Keratinocyte (primary cell): ENCODE measurements at regions not wholly inside any gene's neighbourhood (a gene's known extent, or its start where the extent isn't known, plus 50 kb on each side); places are given as distances from the start of the nearest gene placed in this dataset.

Experiments
- DNase-seq: peaks from one replicate; pipeline ENCODE4 v3.0.0-alpha.2; 2011; ENCODE audit warnings: low read depth, missing footprints, low spot score
- FAIRE-seq: peaks from 2 replicates; lab custom pipeline; 2011; peaks lifted over from hg19 to GRCh38; lab: Jason Lieb, UNC
- H2AFZ ChIP-seq: 2 replicates; pipeline ENCODE4 v1.6.0; 2012; ENCODE audit warnings: low read length, control low read depth, inconsistent platforms; ENCODE audit not compliant: control insufficient read depth
- H3K27ac ChIP-seq: 2 replicates; pipeline ENCODE4 v1.5.1; 2011; ENCODE audit warnings: low read length; ENCODE audit not compliant: control insufficient read depth, insufficient read depth
- H3K27me3 ChIP-seq: 3 replicates; pipeline ENCODE4 v1.6.0; 2011; ENCODE audit warnings: low read length; ENCODE audit not compliant: control insufficient read depth, insufficient read depth; ENCODE audit errors: extremely low read depth
- H3K36me3 ChIP-seq, 2 experiments: 2 replicates in 1 of 2; 3 replicates in 1 of 2; pipeline ENCODE4 v1.5.1; 2011; ENCODE audit warnings: low read length in 2 of 2, mild to moderate bottlenecking in 1 of 2; ENCODE audit not compliant: control insufficient read depth in 2 of 2, insufficient read depth in 2 of 2; ENCODE audit errors: extremely low read depth in 1 of 2
- H3K4me1 ChIP-seq: 3 replicates; pipeline ENCODE4 v1.5.1; 2011; ENCODE audit warnings: low read length; ENCODE audit not compliant: control insufficient read depth, insufficient read depth; ENCODE audit errors: extremely low read depth
- H3K4me2 ChIP-seq: 3 replicates; pipeline ENCODE4 v1.6.0; 2011; ENCODE audit warnings: low read depth, low read length; ENCODE audit not compliant: control insufficient read depth, insufficient read depth; ENCODE audit errors: extremely low read depth
- H3K4me3 ChIP-seq, 3 experiments: fragments of 200-600 bp in 1 of 3; sonication (generic) in 1 of 3; 2 replicates in 2 of 3; 3 replicates in 1 of 3; pipeline ENCODE4 v1.5.1; 2011 to 2016; ENCODE audit warnings: low read length in 3 of 3, mild to moderate bottlenecking in 3 of 3, control low read depth in 2 of 3, inconsistent platforms in 1 of 3, low read depth in 1 of 3, mixed read lengths in 1 of 3, mixed run types in 1 of 3, moderate library complexity in 1 of 3; ENCODE audit not compliant: control insufficient read depth in 2 of 3, insufficient read depth in 2 of 3; ENCODE audit errors: extremely low read depth in 1 of 3
- H3K79me2 ChIP-seq: 2 replicates; pipeline ENCODE4 v1.6.0; 2012; ENCODE audit warnings: low read length; ENCODE audit not compliant: control insufficient read depth, insufficient read depth
- H3K9ac ChIP-seq: 3 replicates; pipeline ENCODE4 v1.6.0; 2011; ENCODE audit warnings: low read length; ENCODE audit not compliant: control insufficient read depth, insufficient read depth; ENCODE audit errors: extremely low read depth
- H3K9me1 ChIP-seq: 3 replicates; pipeline ENCODE4 v1.6.0; 2011; ENCODE audit warnings: low read length; ENCODE audit not compliant: control insufficient read depth, insufficient read depth; ENCODE audit errors: extremely low read depth
- H3K9me3 ChIP-seq: 2 replicates; pipeline ENCODE4 v1.5.1; 2012; ENCODE audit warnings: low read depth, low read length; ENCODE audit not compliant: control insufficient read depth
- H4K20me1 ChIP-seq: 3 replicates; pipeline ENCODE4 v1.6.0; 2011; ENCODE audit warnings: low read length; ENCODE audit not compliant: control insufficient read depth, insufficient read depth; ENCODE audit errors: extremely low read depth
- EZH2 ChIP-seq: IDR thresholded peaks from one replicate; pipeline ENCODE4 v1.6.1; 2012; ENCODE audit warnings: inconsistent platforms, mild to moderate bottlenecking, low read length, moderate library complexity
- dilution Hi-C: fragments of 300-500 bp; cut with MboI; formaldehyde crosslinking; loops from one replicate; pipeline ENCODE4 v1.7.0; 2020; ENCODE audit warnings: low sequenced_read_pairs; ENCODE audit not compliant: extremely low pct_ligation_motif_present
- TF ChIP-seq, protein P1 (sequence below), 3 experiments: IDR thresholded peaks in 1 of 3; conservative IDR thresholded peaks in 1 of 3; optimal IDR thresholded peaks in 1 of 3; 2 replicates in 2 of 3; 3 replicates in 1 of 3; pipeline versions ENCODE3 to v1.5.1; 2011; ENCODE audit warnings: low read length in 3 of 3, mild to moderate bottlenecking in 3 of 3, moderate library complexity in 2 of 3, control low read depth in 1 of 3, inconsistent platforms in 1 of 3; ENCODE audit not compliant: insufficient read depth in 2 of 3; ENCODE audit errors: extremely low read depth in 1 of 3

DNA sequence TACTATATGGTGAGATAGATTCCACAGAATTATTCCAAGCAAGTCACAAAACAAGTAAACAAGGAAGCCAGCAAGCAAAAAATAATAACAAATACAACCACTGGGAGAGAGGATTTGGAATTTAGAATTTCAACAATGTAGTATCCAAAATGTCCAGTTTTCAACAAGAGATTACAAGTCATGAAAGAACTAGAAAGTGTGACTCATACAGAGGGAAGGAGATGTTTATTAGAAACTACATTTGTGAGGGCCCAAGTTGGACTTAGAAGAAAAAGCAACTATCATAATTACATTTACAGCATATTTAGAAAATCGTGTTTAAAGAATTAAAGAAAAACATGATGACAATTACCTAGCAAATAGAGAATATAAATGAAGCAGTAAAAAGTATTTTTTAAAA lies 494.6 kb upstream of the ID4 start:
- TF ChIP-seq, protein P1, sequence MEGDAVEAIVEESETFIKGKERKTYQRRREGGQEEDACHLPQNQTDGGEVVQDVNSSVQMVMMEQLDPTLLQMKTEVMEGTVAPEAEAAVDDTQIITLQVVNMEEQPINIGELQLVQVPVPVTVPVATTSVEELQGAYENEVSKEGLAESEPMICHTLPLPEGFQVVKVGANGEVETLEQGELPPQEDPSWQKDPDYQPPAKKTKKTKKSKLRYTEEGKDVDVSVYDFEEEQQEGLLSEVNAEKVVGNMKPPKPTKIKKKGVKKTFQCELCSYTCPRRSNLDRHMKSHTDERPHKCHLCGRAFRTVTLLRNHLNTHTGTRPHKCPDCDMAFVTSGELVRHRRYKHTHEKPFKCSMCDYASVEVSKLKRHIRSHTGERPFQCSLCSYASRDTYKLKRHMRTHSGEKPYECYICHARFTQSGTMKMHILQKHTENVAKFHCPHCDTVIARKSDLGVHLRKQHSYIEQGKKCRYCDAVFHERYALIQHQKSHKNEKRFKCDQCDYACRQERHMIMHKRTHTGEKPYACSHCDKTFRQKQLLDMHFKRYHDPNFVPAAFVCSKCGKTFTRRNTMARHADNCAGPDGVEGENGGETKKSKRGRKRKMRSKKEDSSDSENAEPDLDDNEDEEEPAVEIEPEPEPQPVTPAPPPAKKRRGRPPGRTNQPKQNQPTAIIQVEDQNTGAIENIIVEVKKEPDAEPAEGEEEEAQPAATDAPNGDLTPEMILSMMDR (optimal IDR thresholded peaks at IDR 0.05 in 1 of 3, IDR thresholded peaks at IDR 0.05 in 1 of 3, conservative IDR thresholded peaks at IDR 0.05 in 1 of 3; ENCODE audit: extremely low read depth in 1 of 3, insufficient read depth in 2 of 3, low read length in 3 of 3), result no peak
- no peak for TF ChIP-seq EZH2
- no peak for DNase-seq
- H3K27me3 ChIP-seq, result no peaks in the 10 kb centered on the region
- FAIRE-seq, result no peak
- no peak overlapping the region for H2AFZ ChIP-seq
- dilution Hi-C loops, result no loop called here
- H3K9me3 ChIP-seq, result no peaks in the 10 kb centered on the region
- no peak overlapping the region for H3K9ac ChIP-seq
- H3K27ac ChIP-seq, result no peak overlapping the region
- no peaks in the 10 kb centered on the region for H3K4me1 ChIP-seq
- H3K9me1 ChIP-seq, result no peaks in the 10 kb centered on the region
- no peaks in the 10 kb centered on the region for H4K20me1 ChIP-seq
- no peak overlapping the region for H3K4me2 ChIP-seq
- H3K36me3 ChIP-seq, result no peaks in the 10 kb centered on the region
- no peaks in the 10 kb centered on the region for H3K79me2 ChIP-seq
- no peak overlapping the region for H3K4me3 ChIP-seq

DNA sequence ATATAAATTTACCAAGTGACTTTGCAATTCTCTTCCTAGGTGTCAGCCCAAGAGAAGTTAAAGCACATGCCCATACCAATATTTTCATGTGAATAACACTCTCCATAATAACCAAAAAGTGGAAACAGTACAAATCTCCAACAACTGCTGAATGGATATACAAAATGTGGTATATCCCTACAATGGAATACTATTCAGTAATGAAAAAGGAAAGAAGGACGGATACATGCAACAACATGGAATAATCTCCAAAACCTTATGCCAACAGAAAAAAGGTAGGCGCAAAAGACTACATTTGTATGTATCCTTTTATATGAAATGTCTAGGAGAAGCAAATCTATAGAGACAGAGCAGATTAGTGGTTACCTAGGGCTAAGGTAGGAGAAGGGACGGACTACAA lies 487.7 kb upstream of the ID4 start:
- DNase-seq (no peak), FAIRE-seq (no peak)
- no peaks in the 10 kb centered on the region for H3K36me3 ChIP-seq
- dilution Hi-C loops, result no loop called here
- H2AFZ ChIP-seq, result no peak overlapping the region
- no peak overlapping the region for H3K27ac ChIP-seq
- H3K27me3 ChIP-seq, result no peaks in the 10 kb centered on the region
- H3K79me2 ChIP-seq, result no peaks in the 10 kb centered on the region
- no peak overlapping the region for H3K9ac ChIP-seq
- no peaks in the 10 kb centered on the region for H3K4me1 ChIP-seq
- H3K4me3 ChIP-seq, result no peak overlapping the region
- no peaks in the 10 kb centered on the region for H3K9me3 ChIP-seq
- no peaks in the 10 kb centered on the region for H3K9me1 ChIP-seq
- no peak for TF ChIP-seq EZH2
- TF ChIP-seq, protein P1 (optimal IDR thresholded peaks at IDR 0.05 in 1 of 3, IDR thresholded peaks at IDR 0.05 in 1 of 3, conservative IDR thresholded peaks at IDR 0.05 in 1 of 3; ENCODE audit: extremely low read depth in 1 of 3, insufficient read depth in 2 of 3, low read length in 3 of 3), result no peak
- no peaks in the 10 kb centered on the region for H4K20me1 ChIP-seq
- no peak overlapping the region for H3K4me2 ChIP-seq
